ENCODE measurements at regions not wholly inside any gene's neighbourhood (a gene's known extent, or its start where the extent isn't known, plus 50 kb on each side); places are given as distances from the start of the nearest gene placed in this dataset.

- DNase-seq: no peak
- TF ChIP-seq POLR2A (IDR thresholded peaks at IDR 0.05) (no peak), EP300 (IDR thresholded peaks at IDR 0.05) (no peak), CTCF (IDR thresholded peaks at IDR 0.05) (no peak)
- intact Hi-C loops (cut with DNase I): no loop called here
- no peaks in the 10 kb centered on the region for H3K36me3 ChIP-seq
- H3K4me1 ChIP-seq (ENCODE audit: insufficient read depth): no peaks in the 10 kb centered on the region
- no peak overlapping the region for H3K4me3 ChIP-seq
- H3K9me3 ChIP-seq: no peaks in the 10 kb centered on the region
- WGBS, 3 donors: 57 to 71% (median 65%) methylated on average over 4 of the region's 4 CpGs
- H3K27me3 ChIP-seq: no peaks in the 10 kb centered on the region
- H3K27ac ChIP-seq: no peak overlapping the region
These were observed 349.4 kb downstream of the GATA3 start for GRCh38 chr10:8403711-8404371.

- Histone ChIP-seq H3K4me3 (no peak overlapping the region), H3K27me3 (no peaks in the 10 kb centered on the region), H3K27ac (no peak overlapping the region), H3K36me3 (no peaks in the 10 kb centered on the region), H3K4me1 (ENCODE audit: insufficient read depth) (no peaks in the 10 kb centered on the region), H3K9me3 (no peaks in the 10 kb centered on the region)
- no peak for DNase-seq
- 16 to 41% (median 29%) methylated on average over 1 of the region's 1 CpG for WGBS, 3 donors
- intact Hi-C loops (cut with DNase I): no loop called here
- no peak for TF ChIP-seq CTCF (IDR thresholded peaks at IDR 0.05)
- TF ChIP-seq EP300 (IDR thresholded peaks at IDR 0.05): no peak
- TF ChIP-seq POLR2A (IDR thresholded peaks at IDR 0.05): no peak
These were observed 350.2 kb downstream of the GATA3 start for GRCh38 chr10:8404721-8405120.

GRCh38 chr10:8405596-8405995 is 351.1 kb downstream of the GATA3 start:
- WGBS, 3 donors: 64 to 70% (median 66%) methylated on average over 6 of the region's 6 CpGs
- Histone ChIP-seq H3K27ac (no peak overlapping the region), H3K27me3 (no peaks in the 10 kb centered on the region), H3K9me3 (no peaks in the 10 kb centered on the region), H3K4me1 (ENCODE audit: insufficient read depth) (no peaks in the 10 kb centered on the region), H3K4me3 (no peak overlapping the region), H3K36me3 (no peaks in the 10 kb centered on the region)
- no peak for DNase-seq
- no peak for TF ChIP-seq POLR2A (IDR thresholded peaks at IDR 0.05)
- TF ChIP-seq EP300 (IDR thresholded peaks at IDR 0.05): no peak
- no peak for TF ChIP-seq CTCF (IDR thresholded peaks at IDR 0.05)
- intact Hi-C loops (cut with DNase I): no loop called here

GRCh38 chr10:8407501-8408021 is 353.1 kb downstream of the GATA3 start:
- Histone ChIP-seq H3K27me3 (no peaks in the 10 kb centered on the region), H3K27ac (no peak overlapping the region), H3K4me1 (ENCODE audit: insufficient read depth) (no peaks in the 10 kb centered on the region), H3K9me3 (no peaks in the 10 kb centered on the region), H3K36me3 (no peaks in the 10 kb centered on the region), H3K4me3 (no peak overlapping the region)
- no peak for DNase-seq
- TF ChIP-seq EP300 (IDR thresholded peaks at IDR 0.05): no peak
- TF ChIP-seq POLR2A (IDR thresholded peaks at IDR 0.05): no peak
- TF ChIP-seq CTCF (IDR thresholded peaks at IDR 0.05): no peak
- intact Hi-C loops (cut with DNase I): no loop called here
